GM21381 (cell line): ENCODE measurements at regions not wholly inside any gene's neighbourhood (a gene's known extent, or its start where the extent isn't known, plus 50 kb on each side); places are given as distances from the start of the nearest gene placed in this dataset.
"Not testable (repeated sequence)": the region's sequence is repeated elsewhere in the genome, so short reads cannot be mapped to it uniquely, and the experiment has no call there.

Source experiments
- ATAC-seq: cut with Tn5 transposase; IDR thresholded peaks from one replicate; pipeline ENCODE4 v1.9.1; 2021; ENCODE audit warnings: mild to moderate bottlenecking, moderate library complexity; ENCODE audit not compliant: unreplicated experiment

DNA sequence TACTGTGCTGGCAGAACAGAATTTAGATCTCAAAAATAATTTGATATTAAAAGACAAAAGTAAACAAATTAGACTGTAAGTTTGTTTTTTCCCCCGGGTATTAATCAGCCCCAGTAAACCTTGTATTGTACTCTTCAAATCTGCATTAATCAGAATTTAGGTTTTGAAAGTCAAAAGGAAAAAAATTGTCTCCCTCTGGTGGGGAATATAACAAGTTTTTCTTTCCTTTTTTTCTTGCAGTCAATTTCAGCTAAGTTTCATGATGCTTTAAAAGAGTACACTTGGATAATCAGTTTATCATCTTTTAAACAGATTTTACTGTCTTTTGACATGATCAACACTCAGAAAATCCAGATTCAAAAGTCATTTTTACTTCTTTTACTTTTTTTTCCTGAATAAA is 134.5 kb upstream of the PKN2 start:
- ATAC-seq, result no peak

DNA sequence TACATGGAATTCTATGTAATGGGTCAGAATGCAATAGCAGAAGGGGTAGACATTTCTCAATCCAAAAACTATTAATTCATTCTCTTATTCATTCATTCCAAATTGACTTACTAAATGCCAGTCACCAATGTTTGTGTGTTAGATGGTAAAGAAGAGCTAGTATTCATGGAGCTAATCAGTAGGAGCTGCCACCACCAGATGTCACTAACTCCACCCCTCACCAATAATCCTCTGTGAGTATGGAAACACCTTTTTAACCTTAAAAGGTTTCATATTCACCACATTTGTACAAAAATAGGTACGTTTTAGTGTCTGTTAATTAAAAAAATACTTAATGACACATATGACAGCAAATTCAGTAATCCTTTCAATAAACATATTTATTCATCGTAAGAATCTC is 131.8 kb upstream of the PKN2 start:
- no peak for ATAC-seq

DNA sequence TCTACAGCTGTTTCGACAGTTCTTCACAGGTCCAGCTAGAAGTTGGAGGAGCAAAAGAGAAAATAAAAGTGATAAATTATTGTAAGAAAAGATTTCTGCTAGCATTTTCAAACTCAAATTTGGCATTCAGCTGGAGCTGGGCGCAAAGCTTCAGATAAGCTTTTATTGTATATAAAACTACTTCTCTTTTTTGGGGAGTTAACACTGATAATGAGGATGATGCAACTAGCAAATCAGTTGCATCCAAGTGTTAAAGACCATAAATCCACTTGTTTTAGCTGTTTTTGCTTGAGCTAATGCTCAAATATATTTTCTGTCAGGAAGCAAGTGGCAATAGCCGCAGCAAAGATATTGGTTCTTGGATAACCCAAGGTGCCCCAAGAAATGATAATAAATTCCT is 127.1 kb upstream of the PKN2 start:
- no peak for ATAC-seq

DNA sequence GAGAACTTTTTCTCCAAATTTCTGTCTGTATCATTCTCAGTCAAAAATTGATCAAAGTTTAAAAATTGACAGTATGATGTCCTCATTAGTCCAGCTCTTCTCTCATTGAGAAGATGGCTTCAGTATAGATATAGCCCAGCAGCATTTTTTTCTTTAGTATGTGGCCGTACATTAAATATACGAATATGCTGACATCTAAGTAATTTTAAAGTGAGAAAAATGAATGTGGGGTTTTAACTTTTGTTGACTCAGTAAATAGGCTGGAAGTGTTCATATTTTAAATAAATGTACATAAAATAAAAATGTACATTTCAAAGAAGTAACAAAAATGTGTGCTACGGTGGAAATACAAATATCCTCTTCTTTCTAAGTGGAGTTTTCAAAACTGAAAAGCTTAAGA is 123.5 kb upstream of the PKN2 start:
- no peak for ATAC-seq

DNA sequence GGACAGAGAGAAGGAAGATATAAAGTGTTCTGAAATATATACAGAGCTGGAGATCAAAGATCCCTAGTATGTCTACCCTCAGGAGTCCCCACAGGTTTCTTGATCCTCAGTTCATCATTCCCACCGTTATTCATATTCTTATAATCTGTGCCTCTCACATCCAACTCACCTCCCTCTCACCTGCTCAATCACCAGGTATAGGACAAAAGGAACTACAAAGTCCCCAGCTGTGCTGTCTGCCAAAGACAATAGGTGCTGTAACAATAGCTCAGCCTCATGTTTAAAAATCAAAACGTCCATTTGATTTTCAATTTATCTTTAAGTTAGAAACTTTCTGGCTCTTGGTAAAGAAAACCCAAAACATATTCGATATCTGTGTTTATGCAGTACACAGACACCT is 121.1 kb upstream of the PKN2 start:
- no peak for ATAC-seq

DNA sequence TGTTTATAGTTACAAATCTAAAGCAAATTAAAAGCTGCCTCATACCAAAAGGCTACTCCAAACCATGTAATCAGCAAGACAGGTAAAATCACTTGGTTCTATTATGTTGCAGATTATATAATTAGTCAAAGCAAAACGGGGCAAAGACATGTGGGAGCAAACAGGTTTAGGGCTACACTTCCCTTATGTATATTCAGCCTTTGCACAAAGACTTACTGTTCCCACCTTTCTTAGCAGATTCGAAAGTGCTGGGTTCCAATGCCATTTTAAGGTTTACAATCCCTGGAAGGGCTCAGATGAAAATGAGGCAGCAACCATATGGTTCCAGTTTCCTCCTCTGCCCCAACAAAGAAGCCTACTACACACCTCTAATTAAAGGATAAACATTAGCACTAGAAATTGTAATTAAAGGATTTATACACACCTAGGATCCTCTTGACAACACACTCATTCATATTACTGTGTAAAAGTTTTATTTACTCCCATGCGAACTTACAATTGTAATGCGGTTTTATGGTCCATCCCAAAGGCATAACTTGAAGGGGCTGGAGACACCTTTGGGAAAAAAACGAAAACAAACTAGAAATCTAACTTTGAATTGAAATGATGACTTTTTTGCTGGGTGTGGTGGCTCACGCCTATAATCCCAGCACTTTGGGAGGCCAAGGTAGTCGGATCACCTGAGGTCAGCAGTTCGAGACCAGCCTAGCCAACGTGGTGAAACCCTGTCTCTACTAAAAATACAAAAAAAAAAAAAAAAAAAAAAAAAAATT is 117.3 kb upstream of the PKN2 start:
- ATAC-seq, result no peak

DNA sequence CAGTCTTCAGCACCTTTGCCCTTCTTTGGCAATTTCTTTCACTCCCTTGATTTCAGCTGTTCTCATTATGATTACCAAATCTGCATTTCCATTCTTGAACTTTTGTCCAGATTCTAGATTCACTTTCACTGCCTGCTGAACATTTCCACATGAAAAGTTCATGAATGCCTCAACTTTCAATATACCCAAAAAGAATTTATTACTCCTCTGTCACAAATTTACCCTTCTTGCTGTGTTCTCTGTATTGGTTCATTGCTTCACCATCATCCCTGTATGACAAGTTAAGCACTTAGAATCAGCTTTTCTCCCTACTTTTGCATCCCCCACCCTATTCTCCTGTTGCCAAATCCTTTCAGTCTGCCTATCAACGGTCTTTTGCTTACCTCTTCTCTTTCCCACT is 112.6 kb upstream of the PKN2 start:
- no peak for ATAC-seq

DNA sequence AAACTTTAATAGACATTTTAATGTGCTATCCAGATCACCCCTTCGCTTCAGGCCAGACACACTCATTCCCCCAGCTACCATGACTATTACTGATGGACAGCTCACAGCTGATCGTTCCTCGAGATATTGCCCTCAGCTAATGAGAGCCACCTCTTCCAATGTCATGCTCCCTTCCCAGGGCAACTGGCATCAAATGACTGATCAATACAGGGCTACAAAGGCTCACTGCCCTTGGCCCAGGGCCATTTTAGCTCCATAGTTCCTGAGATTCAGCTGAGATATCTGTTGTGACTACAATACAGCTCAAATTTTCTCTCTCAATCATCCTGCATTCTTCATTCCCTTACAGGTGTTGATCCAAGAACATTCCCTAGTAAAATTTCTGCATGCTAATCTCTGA is 104.5 kb upstream of the PKN2 start:
- ATAC-seq, result no peak

DNA sequence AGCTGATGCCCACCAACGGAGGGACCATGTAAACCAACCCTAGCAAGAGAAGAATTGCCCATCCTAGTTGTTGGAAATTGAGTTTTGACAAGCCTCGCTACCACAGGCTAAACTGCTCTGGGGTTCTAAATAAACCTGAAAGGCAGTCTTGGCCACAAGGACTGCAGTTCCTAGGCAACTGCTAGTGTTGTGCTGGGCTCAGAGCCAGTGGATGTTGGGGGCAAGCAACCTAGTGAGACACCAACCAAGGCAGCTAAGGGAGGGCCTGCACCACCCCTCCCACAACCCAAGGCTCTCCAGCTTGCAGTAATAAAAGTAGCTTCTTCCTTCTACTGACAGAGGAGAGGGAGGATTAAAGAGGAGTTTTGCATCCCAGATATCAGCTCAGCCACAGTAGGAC is 102.4 kb upstream of the PKN2 start:
- ATAC-seq, result no peak

DNA sequence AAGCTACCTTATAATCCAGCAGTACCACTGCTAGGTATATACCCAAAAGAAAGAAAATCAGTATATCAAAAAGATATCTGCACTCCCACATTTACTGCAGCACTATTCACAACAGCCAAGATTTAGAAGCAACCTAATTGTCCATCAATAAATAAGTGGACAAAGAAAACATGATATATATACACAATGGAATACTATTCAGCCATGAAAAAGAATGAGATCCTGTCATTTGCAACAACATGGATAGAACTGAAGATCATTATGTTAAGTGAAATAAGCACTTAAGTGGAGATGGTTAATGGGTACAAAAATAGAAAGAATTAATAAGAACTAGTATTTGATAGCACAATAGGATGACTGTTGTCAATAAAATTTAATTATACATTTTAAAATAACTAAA is 90.7 kb upstream of the PKN2 start:
- no peak for ATAC-seq

DNA sequence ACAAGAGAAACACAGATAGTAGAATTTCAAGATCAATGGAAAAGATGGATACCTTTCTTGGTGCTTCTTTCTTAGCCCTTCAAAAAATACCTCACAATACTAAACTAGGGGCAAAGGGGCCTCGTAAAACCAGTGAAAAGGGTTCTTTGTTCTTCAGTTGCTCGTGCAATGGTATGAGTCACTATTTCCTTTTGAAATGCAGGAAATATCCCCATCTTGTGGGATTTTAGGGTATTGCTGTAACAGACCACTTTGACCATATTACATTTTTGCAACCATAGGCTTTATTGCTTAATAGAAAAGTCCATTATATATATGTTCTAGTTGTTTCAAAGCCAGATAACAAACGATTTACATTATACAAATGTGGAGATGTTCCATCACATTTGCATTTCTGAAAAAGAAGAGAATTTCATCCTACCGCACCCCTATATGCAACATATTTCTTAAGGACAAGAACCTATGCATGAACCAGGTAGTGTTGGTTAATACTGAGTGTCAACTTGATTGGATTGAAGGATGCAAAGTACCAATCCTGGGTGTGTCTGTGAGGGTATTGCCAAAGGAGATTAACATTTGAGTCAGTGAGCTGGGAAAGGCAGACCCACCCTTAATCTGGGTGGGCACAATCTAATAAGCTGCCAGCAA is 88.6 kb upstream of the PKN2 start:
- no peak for ATAC-seq

DNA sequence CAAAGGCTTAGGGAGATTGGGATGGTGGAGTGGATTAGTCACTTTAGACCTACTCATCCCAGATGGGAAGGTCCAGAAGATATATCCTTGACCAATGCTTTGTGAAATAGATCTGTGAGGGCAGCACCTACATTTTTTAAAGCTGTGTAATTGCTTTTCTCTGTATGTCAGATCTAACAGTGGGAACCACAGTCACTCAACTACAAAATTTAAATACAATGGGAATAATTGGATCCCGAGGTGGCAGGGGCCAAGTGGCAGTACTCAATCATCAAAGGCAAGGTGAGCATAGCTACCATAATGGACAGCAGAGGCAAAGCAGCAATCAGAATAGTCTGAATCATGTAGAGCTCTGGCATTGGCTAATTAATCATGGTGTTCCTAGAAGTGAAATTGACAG is 86.1 kb upstream of the PKN2 start:
- not testable (repeated sequence) for ATAC-seq

DNA sequence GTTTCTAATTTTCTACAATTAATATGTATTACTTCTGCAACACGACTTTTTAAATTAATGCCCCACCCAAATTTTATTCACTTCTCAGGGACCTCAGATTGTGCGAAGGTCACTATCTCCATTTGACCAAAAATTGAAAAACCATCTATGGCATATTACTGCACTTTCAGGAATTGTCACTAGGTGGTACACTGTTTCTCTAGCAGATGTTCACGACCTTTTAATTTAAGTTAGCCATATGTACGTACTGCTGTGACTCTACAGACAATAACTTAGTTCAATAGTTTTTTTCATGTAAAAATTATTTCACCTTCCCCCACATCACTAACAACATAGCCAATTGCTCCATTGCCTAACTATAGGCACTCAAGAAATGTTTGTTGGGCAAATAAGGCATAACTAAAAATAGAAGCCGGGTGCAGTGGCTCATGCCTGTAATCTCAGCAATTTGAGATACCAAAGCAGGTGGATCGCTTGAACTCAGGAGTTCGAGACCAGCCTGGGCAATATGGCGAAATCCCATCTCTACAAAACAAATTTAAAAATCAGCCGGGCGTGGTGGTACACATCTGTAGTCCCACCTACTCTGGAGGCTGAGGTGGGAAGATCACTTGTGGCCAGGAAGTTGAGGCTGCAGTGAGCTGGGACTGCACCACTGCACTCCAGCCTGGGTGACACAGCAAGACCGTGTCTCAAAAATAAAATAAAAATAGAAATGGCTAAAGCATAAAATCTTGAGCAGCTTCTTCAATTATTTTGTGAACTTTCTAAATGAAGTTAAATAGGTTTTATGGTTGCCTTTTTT is 75.7 kb upstream of the PKN2 start:
- no peak for ATAC-seq

DNA sequence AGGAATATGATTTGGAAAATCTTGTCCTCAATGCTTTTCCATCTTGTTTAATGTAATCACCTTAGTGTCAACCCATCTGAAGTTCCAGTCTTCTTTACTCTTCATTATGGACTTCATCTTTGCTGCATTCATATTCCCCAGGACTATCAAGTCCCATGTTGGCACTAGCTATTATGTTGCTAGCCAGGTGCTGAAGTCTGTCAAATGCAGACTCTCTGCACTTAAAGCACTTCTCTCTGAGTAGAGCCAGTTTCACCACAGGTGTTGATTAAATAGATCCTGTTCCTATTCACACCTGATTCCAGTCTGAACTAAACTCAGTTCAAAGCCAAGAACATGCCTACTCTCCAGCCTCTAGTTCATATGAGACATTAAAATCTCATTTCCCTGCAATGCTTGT is 75.0 kb upstream of the PKN2 start:
- no peak for ATAC-seq

DNA sequence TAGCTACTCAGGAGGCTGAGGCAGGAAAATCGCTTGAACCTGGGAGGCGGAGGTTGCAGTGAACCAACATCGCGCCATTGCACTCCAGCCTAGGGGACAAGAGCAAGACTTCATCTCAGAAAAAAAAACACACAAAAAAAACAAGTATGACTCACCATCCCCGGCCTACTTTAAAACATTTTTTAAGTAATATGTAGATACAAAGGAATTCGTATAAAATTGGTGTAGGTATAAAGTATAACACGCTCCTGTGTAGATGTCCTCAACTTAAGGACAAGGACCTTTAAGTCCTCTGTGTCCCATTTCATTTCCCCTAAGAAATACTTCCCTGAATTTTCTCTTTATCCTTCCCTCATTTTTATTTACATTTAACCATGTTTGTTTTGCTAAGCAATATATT is 73.4 kb upstream of the PKN2 start:
- no peak for ATAC-seq

DNA sequence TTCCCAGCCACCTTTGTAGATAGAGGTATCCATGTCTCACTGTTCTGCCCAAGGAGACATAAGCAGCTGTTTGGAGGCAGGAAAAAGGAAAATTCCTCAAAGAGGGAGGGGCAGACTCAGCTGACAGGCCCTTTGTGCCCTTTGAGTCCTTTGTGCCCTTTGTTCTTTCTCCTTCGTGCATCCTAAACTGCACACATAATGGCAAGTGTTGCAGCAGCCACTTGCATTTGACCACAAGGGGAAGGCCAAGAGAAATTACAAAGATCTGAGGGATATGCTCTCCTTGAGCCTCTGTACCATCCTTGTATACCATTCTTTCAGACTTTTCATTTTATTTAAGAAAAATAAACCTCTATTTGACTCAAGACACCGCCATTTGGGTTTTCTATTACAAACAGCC is 71.8 kb upstream of the PKN2 start:
- no peak for ATAC-seq

DNA sequence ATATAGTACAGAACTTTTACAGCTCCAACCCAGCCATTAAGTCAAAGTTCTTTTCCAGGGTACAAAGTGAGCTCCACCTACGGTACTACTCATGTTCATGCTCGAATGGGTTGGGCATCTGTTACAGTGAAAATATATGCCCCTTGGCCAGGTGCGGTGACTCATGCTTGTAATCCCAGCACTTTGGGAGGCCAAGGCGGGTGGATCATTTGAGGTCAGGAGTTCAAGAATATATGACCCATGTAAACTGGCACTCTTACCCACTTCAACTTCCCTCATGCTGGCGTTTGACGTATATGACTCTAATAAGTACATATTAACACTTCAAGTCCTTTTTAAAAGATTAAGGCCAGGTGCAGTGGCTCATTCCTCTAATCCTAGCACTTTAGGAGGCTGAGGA is 71.3 kb upstream of the PKN2 start:
- ATAC-seq, result no peak

DNA sequence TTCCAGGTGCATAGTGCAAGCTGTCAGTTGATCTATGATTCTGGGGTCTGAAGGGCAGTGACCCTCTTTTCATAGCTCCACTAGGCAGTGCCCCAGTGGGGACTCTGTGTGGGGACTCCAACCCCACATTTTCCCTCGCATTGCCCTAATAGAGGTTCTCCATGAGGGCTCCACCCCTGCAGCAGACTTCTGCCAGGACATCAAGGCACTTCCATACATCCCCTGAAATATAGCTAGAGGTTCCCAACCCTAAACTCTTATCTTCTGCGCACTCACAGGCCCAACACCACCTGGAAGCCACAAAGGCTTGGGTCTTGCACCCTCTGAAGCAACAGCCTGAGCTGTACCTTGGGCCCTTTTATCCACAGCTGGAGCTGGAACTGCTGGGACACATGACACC is 65.7 kb upstream of the PKN2 start:
- ATAC-seq, result no peak

DNA sequence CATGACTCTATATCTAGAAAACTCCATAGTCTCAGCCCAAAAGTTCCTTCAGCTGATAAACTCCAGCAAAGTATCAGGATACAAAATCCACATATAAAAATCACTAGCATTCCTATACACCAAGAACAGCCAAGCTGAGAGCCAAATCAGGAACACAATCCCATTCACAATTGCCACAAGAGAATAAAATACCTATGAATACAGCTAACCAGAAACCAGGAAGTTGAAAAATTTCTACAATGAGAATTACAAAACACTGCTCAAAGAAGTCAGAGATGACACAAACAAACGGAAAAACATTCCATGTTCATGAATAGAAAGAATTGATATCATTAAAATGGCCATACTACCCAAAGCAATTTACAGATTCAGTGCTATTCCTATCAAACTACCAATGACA is 61.0 kb upstream of the PKN2 start:
- not testable (repeated sequence) for ATAC-seq
